ENCODE measurements at regions not wholly inside any gene's neighbourhood (a gene's known extent, or its start where the extent isn't known, plus 50 kb on each side); places are given as distances from the start of the nearest gene placed in this dataset.

GRCh38 chr5:165173651-165174050 is 1668.2 kb downstream of the MAT2B start:
- TF ChIP-seq CTCF (IDR thresholded peaks at IDR 0.05; ENCODE audit: extremely low read depth in 1 of 2, insufficient read depth in 1 of 2, low read depth in 1 of 2, low read length in 2 of 2) (no peak), POLR2A (IDR thresholded peaks at IDR 0.05; ENCODE audit: low read depth, low read length) (no peak), POLR2AphosphoS5 (IDR thresholded peaks at IDR 0.05; ENCODE audit: insufficient read depth, low read depth, low read length) (no peak)

Measured in endothelial cell of umbilical vein (primary cell).